Spleen (tissue), 11 donors: ENCODE measurements at regions not wholly inside any gene's neighbourhood (a gene's known extent, or its start where the extent isn't known, plus 50 kb on each side); places are given as distances from the start of the nearest gene placed in this dataset.

ENCODE experiments used
- DNase-seq: peaks from one replicate; pipeline ENCODE4 v3.0.0-alpha.2; 2020
- H3K27ac ChIP-seq, 8 donors: fragments of 200-600 bp; sonication (generic) in 7 of 8; 1 replicate in 4 of 8; 2 replicates in 4 of 8; pipeline versions ENCODE4 v1.5.0 to v1.8.0; 2016 to 2021; ENCODE audit warnings: inconsistent platforms in 4 of 8, mild to moderate bottlenecking in 4 of 8, moderate library complexity in 1 of 8
- H3K27me3 ChIP-seq, 7 donors: fragments of 200-600 bp; sonication (generic) in 6 of 7; replicated peaks in 1 of 7; 1 replicate in 4 of 7; 2 replicates in 3 of 7; pipeline versions ENCODE4 v1.5.0 to v1.8.0; 2016 to 2021; ENCODE audit warnings: inconsistent platforms in 3 of 7, mild to moderate bottlenecking in 1 of 7
- H3K36me3 ChIP-seq, 6 donors: fragments of 200-600 bp; sonication (generic) in 5 of 6; 1 replicate in 4 of 6; 2 replicates in 2 of 6; pipeline versions ENCODE4 v1.5.0 to v1.8.0; 2016 to 2021; ENCODE audit warnings: inconsistent platforms in 2 of 6
- H3K4me1 ChIP-seq, 6 donors: fragments of 200-600 bp; sonication (generic) in 5 of 6; 1 replicate in 3 of 6; 2 replicates in 3 of 6; pipeline versions ENCODE4 v1.5.0 to v1.8.0; 2016 to 2021; ENCODE audit warnings: inconsistent platforms in 3 of 6
- H3K4me3 ChIP-seq, 8 donors: fragments of 200-600 bp; sonication (generic) in 7 of 8; 1 replicate in 4 of 8; 2 replicates in 4 of 8; pipeline versions ENCODE4 v1.5.0 to v1.8.0; 2016 to 2021; ENCODE audit warnings: inconsistent platforms in 4 of 8, mild to moderate bottlenecking in 4 of 8, moderate library complexity in 2 of 8
- H3K9me3 ChIP-seq, 8 donors: fragments of 200-600 bp; sonication (generic) in 7 of 8; 1 replicate in 4 of 8; 2 replicates in 4 of 8; pipeline versions ENCODE4 v1.5.0 to v1.8.0; 2016 to 2021; ENCODE audit warnings: inconsistent platforms in 4 of 8
- CTCF ChIP-seq, 11 experiments: fragments of 200-600 bp in 7 of 11; fragments of 450-650 bp in 4 of 11; sonication (generic) in 4 of 11; IDR thresholded peaks in 8 of 11; conservative IDR thresholded peaks in 3 of 11; 1 replicate in 7 of 11; 2 replicates in 4 of 11; pipeline versions ENCODE4 v1.4.0 to v1.8.0; 2016 to 2021; ENCODE audit warnings: antibody characterized with exemption in 11 of 11, inconsistent platforms in 4 of 11, mild to moderate bottlenecking in 1 of 11
- POLR2A ChIP-seq, 3 donors: fragments of 450-650 bp; IDR thresholded peaks; one replicate each; pipeline ENCODE4 v1.5.1; 2017; ENCODE audit warnings: antibody characterized with exemption in 3 of 3, mild to moderate bottlenecking in 1 of 3
- POLR2AphosphoS5 ChIP-seq, 3 donors: sonication (generic); formaldehyde crosslinking; IDR thresholded peaks; one replicate each; pipeline ENCODE4 v1.5.1; 2017; ENCODE audit warnings: antibody characterized with exemption in 3 of 3
- WGBS, 5 donors: extraction: QIAGEN DNeasy Blood & Tissue Kit in 3 of 5; methylation state at CpG; one replicate each; pipeline versions ENCODE4 v1.1.5 to v1.1.7; 2013 to 2018; 5-methylcytosine and 5-hydroxymethylcytosine counted together
- intact Hi-C: fragments of 100-400 bp; cut with DNase I; formaldehyde crosslinking; loops from one replicate; pipeline ENCODE4 v1.15.0; 2023; ENCODE audit warnings: low total_unique reads
- donor health status: healthy with polysubstance abuse.
- donor health status: DM: no; HTN: no; CAD: no; lungs with moderate emphysema.
- donor health status: DM: no; HTN: no; CAD: no.
- donor health status: Bipolar disorder and iron deficiency.
- donor health status: healthy.
- donor health status: DM: no; HTN: no; CAD: no.
- donor health status: DM: yes; HTN: yes; CAD: no.

GRCh38 chr5:158463188-158463587, 604.2 kb upstream of the CLINT1 start:
- intact Hi-C loops, result no loop called here
- 69 to 92% (median 81%) methylated on average over 1 of the region's 1 CpG for WGBS, 5 donors
- DNase-seq, result no peak

GRCh38 chr5:158462349-158463114, 603.6 kb upstream of the CLINT1 start:
- Histone ChIP-seq H3K27me3 (no peaks in the 10 kb centered on the region), H3K9me3 (no peaks in the 10 kb centered on the region), H3K27ac (no peak overlapping the region), H3K36me3 (no peaks in the 10 kb centered on the region), H3K4me1 (peaks cover 0 to 24% (median 4%) of the 10 kb centered on the region in 6 donors), H3K4me3 (no peak overlapping the region)
- TF ChIP-seq POLR2A (IDR thresholded peaks at IDR 0.05), result no peak
- TF ChIP-seq CTCF (IDR thresholded peaks at IDR 0.05 in 8 of 11, conservative IDR thresholded peaks at IDR 0.05 in 3 of 11), result no peak
- no peak for TF ChIP-seq POLR2AphosphoS5 (IDR thresholded peaks at IDR 0.05)
- WGBS, 5 donors, result 72 to 86% (median 79%) methylated on average over 9 of the region's 9 CpGs
- intact Hi-C loops, result no loop called here
- no peak for DNase-seq

More at GRCh38 chr5:158463188-158463587, 604.2 kb upstream of the CLINT1 start:
- Histone ChIP-seq H3K4me1 (peaks cover 0 to 24% (median 4%) of the 10 kb centered on the region in 6 donors), H3K36me3 (no peaks in the 10 kb centered on the region), H3K4me3 (no peak overlapping the region), H3K27ac (no peak overlapping the region), H3K9me3 (no peaks in the 10 kb centered on the region), H3K27me3 (no peaks in the 10 kb centered on the region)
- TF ChIP-seq CTCF (IDR thresholded peaks at IDR 0.05 in 8 of 11, conservative IDR thresholded peaks at IDR 0.05 in 3 of 11) (no peak), POLR2A (IDR thresholded peaks at IDR 0.05) (no peak), POLR2AphosphoS5 (IDR thresholded peaks at IDR 0.05) (no peak)

GRCh38 chr5:158461240-158461854, 602.4 kb upstream of the CLINT1 start:
- no peaks in the 10 kb centered on the region for H3K9me3 ChIP-seq
- DNase-seq, result no peak
- no peak overlapping the region for H3K27ac ChIP-seq
- WGBS, 5 donors, result 76 to 89% (median 82%) methylated on average over 4 of the region's 4 CpGs
- no peaks in the 10 kb centered on the region for H3K27me3 ChIP-seq
- no peaks in the 10 kb centered on the region for H3K36me3 ChIP-seq
- no peak for TF ChIP-seq POLR2AphosphoS5 (IDR thresholded peaks at IDR 0.05)
- intact Hi-C loops, result no loop called here
- no peak overlapping the region for H3K4me3 ChIP-seq
- peaks cover 0 to 22% (median 4%) of the 10 kb centered on the region in 6 donors for H3K4me1 ChIP-seq

GRCh38 chr5:158458086-158458485, 599.1 kb upstream of the CLINT1 start:
- no peaks in the 10 kb centered on the region for H3K4me1 ChIP-seq
- H3K27me3 ChIP-seq, result no peaks in the 10 kb centered on the region
- no peaks in the 10 kb centered on the region for H3K36me3 ChIP-seq
- TF ChIP-seq POLR2A (IDR thresholded peaks at IDR 0.05), result no peak
- TF ChIP-seq CTCF (IDR thresholded peaks at IDR 0.05 in 8 of 11, conservative IDR thresholded peaks at IDR 0.05 in 3 of 11), result no peak
- no peak for TF ChIP-seq POLR2AphosphoS5 (IDR thresholded peaks at IDR 0.05)
- intact Hi-C loops, result no loop called here
- 72 to 84% (median 78%) methylated on average over 2 of the region's 2 CpGs for WGBS, 5 donors
- no peaks in the 10 kb centered on the region for H3K9me3 ChIP-seq
- no peak for DNase-seq
- H3K4me3 ChIP-seq, result no peak overlapping the region
- no peak overlapping the region for H3K27ac ChIP-seq
